ENCODE measurements at regions not wholly inside any gene's neighbourhood (a gene's known extent, or its start where the extent isn't known, plus 50 kb on each side); places are given as distances from the start of the nearest gene placed in this dataset.
A peak's percentile ranks its signal among the peaks of the same experiment; 100 is the strongest.

GRCh38 chr22:48929276-48929790 lies 898.3 kb downstream of the BRD1 start:
- Histone ChIP-seq H3K36me3 (no peaks in the 10 kb centered on the region), H3K4me3 (no peak overlapping the region), H3K4me1 (no peaks in the 10 kb centered on the region), H3K9me3 (no peaks in the 10 kb centered on the region), H3K27ac (no peak overlapping the region), H3K27me3 (peaks cover 0 to 9% (median 0%) of the 10 kb centered on the region in 3 donors)
- 79% methylated on average over 10 of the region's 10 CpGs for WGBS, 2 donors
- peak; percentile 36 for DNase-seq
- TF ChIP-seq CTCF (IDR thresholded peaks at IDR 0.05): no peak
- no peak for TF ChIP-seq POLR2A (IDR thresholded peaks at IDR 0.05)
- TF ChIP-seq EP300 (IDR thresholded peaks at IDR 0.05): no peak
- TF ChIP-seq POLR2AphosphoS5 (IDR thresholded peaks at IDR 0.05): no peak
- intact Hi-C loops (cut with DNase I): no loop called here

- 86 to 88% methylated on average over 13 of the region's 13 CpGs for WGBS, 2 donors
- no peak for TF ChIP-seq EP300 (IDR thresholded peaks at IDR 0.05)
- no peak for TF ChIP-seq POLR2AphosphoS5 (IDR thresholded peaks at IDR 0.05)
- TF ChIP-seq CTCF (IDR thresholded peaks at IDR 0.05): no peak
- no peak for TF ChIP-seq POLR2A (IDR thresholded peaks at IDR 0.05)
Observed at GRCh38 chr22:48927591-48927990, 900.1 kb downstream of the BRD1 start.

GRCh38 chr22:48926643-48927042 lies 901.0 kb downstream of the BRD1 start:
- intact Hi-C loops (cut with DNase I): no loop called here

More at GRCh38 chr22:48927591-48927990, 900.1 kb downstream of the BRD1 start:
- no peak overlapping the region for H3K4me3 ChIP-seq
- DNase-seq: no peak
- no peaks in the 10 kb centered on the region for H3K9me3 ChIP-seq
- H3K27me3 ChIP-seq: peaks cover 0 to 9% (median 0%) of the 10 kb centered on the region in 3 donors
- no peaks in the 10 kb centered on the region for H3K4me1 ChIP-seq
- no peaks in the 10 kb centered on the region for H3K36me3 ChIP-seq
- no peak overlapping the region for H3K27ac ChIP-seq
- intact Hi-C loops (cut with DNase I): no loop called here

GRCh38 chr22:48926136-48926535 lies 901.5 kb downstream of the BRD1 start:
- no peaks in the 10 kb centered on the region for H3K36me3 ChIP-seq
- WGBS, 2 donors: 83 to 85% methylated on average over 3 of the region's 3 CpGs
- H3K4me3 ChIP-seq: no peak overlapping the region
- H3K9me3 ChIP-seq: no peaks in the 10 kb centered on the region
- peaks cover 0 to 9% (median 0%) of the 10 kb centered on the region in 3 donors for H3K27me3 ChIP-seq
- intact Hi-C loops (cut with DNase I): no loop called here
- H3K4me1 ChIP-seq: no peaks in the 10 kb centered on the region
- TF ChIP-seq CTCF (IDR thresholded peaks at IDR 0.05): no peak
- TF ChIP-seq POLR2AphosphoS5 (IDR thresholded peaks at IDR 0.05): no peak
- TF ChIP-seq EP300 (IDR thresholded peaks at IDR 0.05): no peak
- TF ChIP-seq POLR2A (IDR thresholded peaks at IDR 0.05): no peak
- DNase-seq: no peak
- H3K27ac ChIP-seq: no peak overlapping the region

More at GRCh38 chr22:48926643-48927042, 901.0 kb downstream of the BRD1 start:
- no peaks in the 10 kb centered on the region for H3K36me3 ChIP-seq
- WGBS, 2 donors: 41 to 66% methylated on average over 11 of the region's 11 CpGs
- H3K9me3 ChIP-seq: no peaks in the 10 kb centered on the region
- no peak overlapping the region for H3K27ac ChIP-seq
- DNase-seq: peak; percentile 39
- H3K4me1 ChIP-seq: no peaks in the 10 kb centered on the region
- H3K4me3 ChIP-seq: no peak overlapping the region
- TF ChIP-seq CTCF (IDR thresholded peaks at IDR 0.05): no peak
- no peak for TF ChIP-seq POLR2AphosphoS5 (IDR thresholded peaks at IDR 0.05)
- TF ChIP-seq POLR2A (IDR thresholded peaks at IDR 0.05): no peak
- no peak for TF ChIP-seq EP300 (IDR thresholded peaks at IDR 0.05)
- peaks cover 0 to 9% (median 0%) of the 10 kb centered on the region in 3 donors for H3K27me3 ChIP-seq

GRCh38 chr22:48925450-48925849 lies 902.2 kb downstream of the BRD1 start:
- Histone ChIP-seq H3K4me1 (no peaks in the 10 kb centered on the region), H3K9me3 (no peaks in the 10 kb centered on the region), H3K27ac (no peak overlapping the region), H3K36me3 (no peaks in the 10 kb centered on the region), H3K27me3 (peaks cover 0 to 14% (median 0%) of the 10 kb centered on the region in 3 donors), H3K4me3 (no peak overlapping the region)
- TF ChIP-seq POLR2A (IDR thresholded peaks at IDR 0.05) (no peak), POLR2AphosphoS5 (IDR thresholded peaks at IDR 0.05) (no peak), EP300 (IDR thresholded peaks at IDR 0.05) (no peak), CTCF (IDR thresholded peaks at IDR 0.05) (no peak)
- intact Hi-C loops (cut with DNase I): no loop called here
- DNase-seq: peak; percentile 1
- WGBS, 2 donors: 74 to 87% methylated on average over 5 of the region's 5 CpGs
